HG02798 (cell line): ENCODE measurements at regions not wholly inside any gene's neighbourhood (a gene's known extent, or its start where the extent isn't known, plus 50 kb on each side); places are given as distances from the start of the nearest gene placed in this dataset.

Experiments used
- ATAC-seq: cut with Tn5 transposase; IDR thresholded peaks from one replicate; pipeline ENCODE4 v1.9.1; 2021; ENCODE audit warnings: mild to moderate bottlenecking; ENCODE audit not compliant: unreplicated experiment, poor library complexity

GRCh38 chr10:54905578-54906192 lies 104.7 kb upstream of the PCDH15 start:
- ATAC-seq = no peak

DNA sequence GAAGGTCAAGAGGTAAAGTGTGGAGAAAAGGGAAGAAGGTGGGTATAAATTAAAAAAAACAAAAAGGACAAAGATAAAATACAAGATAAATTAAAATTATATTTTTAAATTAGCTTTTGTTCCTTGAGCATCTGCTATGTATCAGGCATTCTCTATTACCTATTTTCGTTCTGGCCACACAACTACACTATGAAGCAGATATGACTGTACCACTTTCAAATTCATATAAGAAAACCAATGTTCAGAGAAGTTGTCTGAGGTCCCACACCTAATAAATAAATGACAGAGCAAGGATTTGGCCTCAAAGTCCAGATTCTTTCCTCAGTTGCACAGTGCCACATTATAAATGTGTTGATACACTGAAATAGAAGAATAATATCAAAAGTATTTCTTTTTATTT lies 103.8 kb upstream of the PCDH15 start:
- no peak for ATAC-seq

DNA sequence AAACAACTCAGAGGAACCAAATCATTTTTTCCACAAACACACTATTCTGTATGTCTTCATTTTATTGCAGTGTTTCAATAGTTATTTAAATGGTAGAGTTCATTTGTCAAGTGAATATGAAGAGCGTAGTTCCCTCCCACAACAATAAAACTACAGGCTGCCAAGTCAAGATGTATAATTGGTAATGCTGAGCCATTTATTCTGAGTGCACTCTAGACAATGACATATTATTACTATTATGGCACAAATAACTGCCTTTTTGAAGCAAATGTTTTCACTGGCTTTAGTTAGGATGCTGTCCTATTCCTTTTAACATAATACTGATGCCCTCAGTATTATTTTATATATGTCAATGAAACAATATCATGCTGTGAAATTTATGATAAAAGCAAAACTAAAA lies 102.7 kb upstream of the PCDH15 start:
- no peak for ATAC-seq

- ATAC-seq = peak; percentile 79
These were observed 99.6 kb upstream of the PCDH15 start for GRCh38 chr10:54900584-54900983.

DNA sequence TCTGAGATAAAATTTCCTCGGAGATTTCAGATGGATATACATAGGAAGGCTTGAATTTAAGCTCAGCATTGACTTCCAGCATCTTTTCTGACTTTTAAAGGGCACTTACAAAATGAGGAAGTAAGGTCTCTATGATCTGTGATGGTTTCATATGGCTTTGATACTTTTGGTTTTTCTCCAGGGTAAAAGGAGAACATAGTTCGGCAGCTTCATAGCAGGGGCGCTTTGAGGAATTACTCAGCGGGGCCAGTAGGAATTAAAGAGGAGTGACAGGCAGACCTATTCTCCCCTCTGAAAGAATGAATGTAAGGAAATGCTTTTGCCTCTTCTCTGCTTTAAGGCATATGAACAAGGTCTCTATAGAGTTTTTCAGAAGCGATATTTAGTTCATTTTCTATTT lies 80.0 kb upstream of the PCDH15 start:
- ATAC-seq = no peak

DNA sequence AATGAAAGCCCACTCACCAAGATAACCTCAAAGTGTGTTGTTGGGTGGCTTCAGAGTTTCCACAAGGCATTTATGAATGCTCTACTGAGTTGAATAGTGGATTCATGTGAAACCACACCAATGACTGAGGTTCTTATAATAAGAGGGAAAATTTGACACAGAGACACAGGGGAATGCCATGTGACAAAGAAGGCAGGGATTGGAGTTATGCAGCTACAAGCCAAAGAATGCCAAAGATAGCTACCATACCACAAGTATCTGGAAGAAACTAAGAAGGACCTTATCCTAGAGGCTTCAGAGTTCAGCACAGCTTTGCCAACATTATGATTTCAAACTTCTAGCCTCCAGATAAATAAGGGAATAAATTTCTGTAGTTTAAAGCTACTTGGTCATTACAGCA lies 68.0 kb upstream of the PCDH15 start:
- ATAC-seq = no peak

GRCh38 chr10:54866666-54867065 lies 65.6 kb upstream of the PCDH15 start:
- no peak for ATAC-seq

- ATAC-seq = no peak
These were observed 53.8 kb upstream of the PCDH15 start for GRCh38 chr10:54854843-54855242.

- no peak for ATAC-seq
These were observed 53.4 kb upstream of the PCDH15 start for GRCh38 chr10:54854389-54854788.

DNA sequence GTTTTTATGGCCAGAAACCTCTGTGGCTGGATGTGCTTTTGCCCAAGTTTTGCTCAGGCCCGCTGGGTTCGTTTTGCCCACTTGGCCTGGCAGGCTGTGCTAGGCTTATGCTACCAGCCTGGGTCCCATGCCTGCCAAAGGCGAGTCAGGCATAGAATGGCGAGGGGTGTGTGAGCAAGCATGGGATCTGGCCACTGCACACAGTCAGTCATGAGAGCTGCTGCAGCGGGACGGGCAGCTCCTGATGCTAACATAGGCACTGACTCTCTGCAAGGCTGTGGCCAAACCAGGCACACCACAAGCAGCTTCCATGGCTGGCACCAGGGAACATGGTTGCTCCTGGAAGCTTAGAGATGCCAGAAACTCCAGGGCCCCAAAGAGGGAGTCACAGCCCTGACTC lies 52.9 kb upstream of the PCDH15 start:
- no peak for ATAC-seq
